ENCODE measurements at regions not wholly inside any gene's neighbourhood (a gene's known extent, or its start where the extent isn't known, plus 50 kb on each side); places are given as distances from the start of the nearest gene placed in this dataset.
A peak's percentile ranks its signal among the peaks of the same experiment; 100 is the strongest.
"Not testable (repeated sequence)": the region's sequence is repeated elsewhere in the genome, so short reads cannot be mapped to it uniquely, and the experiment has no call there.

DNA sequence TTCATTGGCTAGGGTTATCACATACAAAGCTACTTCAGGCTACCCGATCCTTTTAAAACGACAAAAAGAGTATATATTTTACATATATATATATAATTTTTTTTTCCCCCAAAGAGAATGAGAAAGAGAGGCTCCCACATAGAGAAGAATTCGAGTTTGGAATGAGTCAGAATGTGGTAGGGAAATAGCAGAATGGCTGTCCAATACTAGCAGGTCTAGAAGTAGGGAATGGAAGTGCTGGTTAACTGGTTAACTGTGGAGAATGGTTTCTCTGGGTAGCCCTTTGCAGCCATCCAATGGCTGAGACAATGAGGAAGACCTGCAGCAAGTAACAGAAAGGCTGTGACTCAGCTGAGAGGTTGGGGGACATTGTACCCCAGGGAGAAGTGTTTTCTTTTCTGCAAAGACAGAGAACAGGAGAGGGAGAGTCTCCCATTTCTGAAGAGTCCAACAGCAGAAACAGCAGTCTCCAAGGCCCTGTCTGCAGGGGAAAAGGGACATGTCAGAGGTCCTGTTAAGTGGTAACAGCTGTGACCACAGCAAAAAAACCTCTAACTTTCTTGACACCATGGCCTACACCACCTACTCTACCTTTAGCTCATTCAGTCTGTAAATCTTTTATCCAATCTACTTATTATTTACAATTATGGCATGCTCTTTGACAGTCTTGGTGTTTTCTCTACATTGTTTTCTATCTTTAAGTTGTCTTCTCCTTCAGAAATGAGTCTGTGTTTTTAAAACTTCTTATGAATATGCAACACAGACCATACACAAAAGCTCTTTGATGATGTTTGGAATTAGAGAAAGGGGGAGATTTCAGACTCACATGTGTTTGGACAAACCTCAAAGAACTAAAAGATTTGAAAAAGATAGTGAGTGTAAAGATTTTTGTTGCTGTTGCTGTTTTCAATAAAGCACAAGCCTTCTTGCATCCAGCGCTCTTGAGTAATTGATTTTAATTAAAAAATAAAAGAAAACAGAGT lies 116.1 kb upstream of the SLC7A14 start:
- no peak for DNase-seq

- DNase-seq: no peak
Observed at GRCh38 chr3:170700054-170700404, 114.2 kb upstream of the SLC7A14 start.

GRCh38 chr3:170699158-170700053 lies 113.5 kb upstream of the SLC7A14 start:
- no peak for DNase-seq

- no peak for DNase-seq
Observed at GRCh38 chr3:170697908-170698307, 112.0 kb upstream of the SLC7A14 start.

GRCh38 chr3:170697131-170697530 lies 111.3 kb upstream of the SLC7A14 start:
- no peak for DNase-seq

- no peak for DNase-seq
Observed at GRCh38 chr3:170695486-170696064, 109.7 kb upstream of the SLC7A14 start.

GRCh38 chr3:170692720-170693119 lies 106.8 kb upstream of the SLC7A14 start:
- no peak for DNase-seq

- DNase-seq: no peak
Observed at GRCh38 chr3:170690661-170690981, 104.7 kb upstream of the SLC7A14 start.

DNA sequence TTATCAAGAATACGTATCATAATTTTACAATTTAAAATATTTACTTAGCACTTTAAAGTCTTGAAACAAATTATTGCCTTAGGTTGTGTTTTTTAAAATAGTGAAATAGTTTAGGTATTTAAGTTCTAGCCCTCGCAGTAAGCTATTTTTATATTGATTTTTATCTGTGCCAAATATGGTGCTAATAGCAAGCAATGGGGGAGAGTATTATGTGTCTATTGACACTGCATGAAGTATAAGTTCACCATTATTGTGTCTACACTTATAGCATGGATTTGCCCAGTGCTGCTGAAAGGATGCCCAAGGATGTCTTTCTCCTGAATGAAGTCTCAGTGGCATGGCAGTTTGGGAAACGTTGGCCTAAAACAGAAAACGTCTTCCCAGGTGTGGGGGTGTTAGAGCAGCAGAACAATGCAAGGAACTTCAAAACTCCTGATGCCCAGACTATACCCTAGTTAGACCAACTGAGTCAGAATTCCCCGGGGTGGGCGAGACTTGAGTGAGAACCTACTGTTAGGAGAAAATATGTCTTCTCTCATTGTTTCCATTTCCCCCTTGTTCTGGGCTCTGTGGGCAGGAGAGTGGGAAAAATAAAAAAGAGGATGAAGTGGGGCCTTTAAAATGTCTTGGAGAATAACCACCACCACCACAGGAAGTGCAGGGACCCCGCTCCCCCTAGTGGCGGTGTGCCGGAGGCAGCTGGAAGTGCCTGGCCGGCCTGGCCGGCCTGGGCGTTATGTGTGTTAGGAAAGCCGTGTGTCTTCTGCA lies 104.2 kb upstream of the SLC7A14 start:
- peak; percentile 13 for DNase-seq

GRCh38 chr3:170689296-170689829 lies 103.5 kb upstream of the SLC7A14 start:
- DNase-seq: peak; percentile 17

- DNase-seq: not testable (repeated sequence)
Observed at GRCh38 chr3:170688222-170688621, 102.3 kb upstream of the SLC7A14 start.

DNA sequence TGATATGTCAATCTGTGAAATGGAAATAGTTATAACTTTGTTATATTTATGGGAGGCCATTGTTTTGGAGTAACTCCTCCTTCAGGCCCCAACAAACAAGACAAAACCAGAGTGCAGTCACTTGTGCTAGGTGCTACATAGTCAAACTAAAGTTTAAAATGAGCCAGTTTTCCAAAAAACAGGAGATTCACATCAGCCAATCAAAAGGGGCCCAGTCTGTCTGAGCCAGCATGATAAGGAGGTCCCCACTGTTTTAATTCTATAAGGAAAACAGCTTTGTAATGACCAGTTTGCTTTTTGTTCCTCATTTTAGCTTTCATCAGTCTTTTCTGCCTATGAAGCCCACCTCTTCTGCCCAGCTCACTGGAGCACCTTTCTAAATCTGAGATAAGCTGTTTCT lies 94.7 kb upstream of the SLC7A14 start:
- DNase-seq: no peak

DNA sequence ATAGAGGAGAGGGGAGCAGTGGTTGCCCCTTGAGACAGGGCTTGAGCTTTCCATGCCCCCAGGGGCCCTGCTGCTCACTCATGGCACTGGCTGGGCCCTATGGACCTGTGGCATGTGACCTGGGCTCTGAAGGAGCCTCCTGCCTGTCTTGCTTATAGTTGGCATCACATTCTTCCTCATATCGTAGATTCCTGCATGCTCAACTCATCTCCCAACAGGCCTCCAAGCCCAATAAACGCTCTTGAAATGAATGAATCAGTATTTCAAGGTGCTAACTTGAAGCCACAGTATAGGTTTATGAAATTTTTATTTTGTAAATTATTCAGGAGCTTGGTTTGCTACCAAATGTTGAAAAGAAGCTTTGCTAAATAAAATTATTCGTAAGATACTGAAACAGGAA lies 93.3 kb upstream of the SLC7A14 start:
- DNase-seq: no peak

GRCh38 chr3:170670504-170670903 lies 84.6 kb upstream of the SLC7A14 start:
- no peak for DNase-seq

DNA sequence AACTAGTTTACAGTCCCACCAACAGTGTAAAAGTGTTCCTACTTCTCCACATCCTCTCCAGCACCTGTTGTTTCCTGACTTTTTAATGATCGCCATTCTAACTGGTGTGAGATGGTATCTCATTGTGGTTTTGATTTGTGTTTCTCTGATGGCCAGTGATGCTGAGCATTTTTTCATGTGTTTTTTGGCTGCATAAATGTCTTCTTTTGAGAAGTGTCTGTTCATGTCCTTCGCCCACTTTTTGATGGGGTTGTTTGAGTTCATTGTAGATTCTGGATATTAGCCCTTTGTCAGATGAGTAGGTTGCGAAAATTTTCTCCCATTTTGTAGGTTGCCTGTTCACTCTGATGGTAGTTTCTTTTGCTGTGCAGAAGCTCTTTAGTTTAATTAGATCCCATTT lies 77.1 kb upstream of the SLC7A14 start:
- DNase-seq: not testable (repeated sequence)

DNA sequence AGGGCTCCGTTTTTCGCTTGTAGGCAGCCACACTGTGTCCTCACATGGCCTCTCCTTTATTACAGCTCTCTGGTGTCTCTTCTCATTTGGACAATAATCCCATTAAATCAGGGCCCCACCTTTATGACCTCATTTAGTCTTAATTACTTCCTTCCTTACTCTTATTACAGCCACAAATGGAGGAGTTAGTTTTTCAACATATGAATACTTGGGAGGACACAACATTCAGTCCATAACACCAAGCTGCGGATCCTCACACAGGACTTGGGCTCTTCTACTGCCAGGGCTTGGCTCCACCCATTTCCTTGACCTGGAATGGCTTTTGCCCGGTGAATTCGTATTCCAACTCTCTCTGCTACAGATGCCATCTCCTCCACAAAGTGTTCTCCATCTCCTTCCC lies 74.3 kb upstream of the SLC7A14 start:
- no peak for DNase-seq

DNA sequence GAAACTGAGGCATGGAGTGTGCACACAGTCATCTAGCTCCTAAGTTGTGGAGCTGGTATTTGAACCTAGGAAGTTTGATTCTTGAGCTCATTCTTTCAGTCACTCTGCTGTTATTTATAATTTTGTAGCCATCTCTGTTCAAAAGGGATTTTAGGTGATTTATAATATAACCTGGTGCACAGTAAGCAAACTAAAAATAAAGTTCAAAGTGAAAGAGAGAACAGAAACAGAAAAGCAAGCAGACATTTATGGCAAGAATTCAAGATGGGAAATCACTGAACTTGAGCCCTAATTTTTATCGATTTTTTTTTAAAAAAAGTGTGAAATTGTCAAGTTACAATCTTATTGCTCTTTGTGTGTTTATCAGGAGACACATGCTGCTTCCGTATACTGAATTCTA lies 71.4 kb upstream of the SLC7A14 start:
- DNase-seq: no peak

GRCh38 chr3:170656284-170656683 lies 70.4 kb upstream of the SLC7A14 start:
- no peak for DNase-seq

- no peak for DNase-seq
Observed at GRCh38 chr3:170653801-170654200, 67.9 kb upstream of the SLC7A14 start.

DNA sequence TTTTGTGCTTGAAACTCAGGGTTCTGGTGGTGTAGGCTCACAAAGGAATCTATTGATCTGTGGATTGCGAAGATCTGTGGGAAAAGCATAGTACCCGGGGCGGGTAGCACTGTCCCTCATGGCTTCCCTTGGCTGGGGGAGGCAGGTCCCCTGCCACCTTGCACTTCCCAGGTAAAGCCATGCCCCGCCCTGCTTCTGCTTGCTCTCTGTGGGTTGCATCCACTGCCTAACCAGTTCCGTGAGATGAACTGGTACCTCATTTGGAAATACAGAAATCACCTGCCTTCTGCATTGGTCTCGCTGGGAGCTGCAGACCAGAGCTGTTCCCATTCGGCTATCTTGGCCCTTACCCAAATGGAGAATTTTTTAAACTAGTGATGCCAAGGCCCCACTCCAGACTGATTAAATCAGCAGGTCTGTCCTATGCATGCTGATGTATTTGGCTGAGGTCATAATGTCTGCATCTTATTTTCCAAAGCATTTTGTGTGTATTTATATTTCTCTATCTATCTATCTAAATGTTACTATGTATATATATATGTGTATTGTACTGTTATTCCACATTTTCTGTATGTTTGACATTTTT lies 65.5 kb upstream of the SLC7A14 start:
- DNase-seq: no peak

GRCh38 chr3:170650557-170650956 lies 64.7 kb upstream of the SLC7A14 start:
- DNase-seq: not testable (repeated sequence)

GRCh38 chr3:170644711-170645110 lies 58.8 kb upstream of the SLC7A14 start:
- DNase-seq: no peak
